ENCODE measurements at regions not wholly inside any gene's neighbourhood (a gene's known extent, or its start where the extent isn't known, plus 50 kb on each side); places are given as distances from the start of the nearest gene placed in this dataset.

- Histone ChIP-seq H3K4me1 (ENCODE audit: control insufficient read depth, insufficient read depth, low read length) (no peaks in the 10 kb centered on the region), H3K27me3 (ENCODE audit: control insufficient read depth, insufficient read depth, low read length) (no peaks in the 10 kb centered on the region), H3K4me3 (ENCODE audit: low read length) (no peak overlapping the region), H3K36me3 (ENCODE audit: control insufficient read depth, insufficient read depth, low read length) (no peaks in the 10 kb centered on the region), H3K27ac (ENCODE audit: low read depth, low read length) (no peak overlapping the region), H3K9ac (ENCODE audit: low read length) (no peak overlapping the region)
Measured at GRCh38 chr3:175879417-175879816, 1020.3 kb downstream of the NAALADL2 start.

- H3K4me1 ChIP-seq (ENCODE audit: control insufficient read depth, insufficient read depth, low read length) = no peaks in the 10 kb centered on the region
- H3K27ac ChIP-seq (ENCODE audit: low read depth, low read length) = no peak overlapping the region
- no peak overlapping the region for H3K4me3 ChIP-seq (ENCODE audit: low read length)
- H3K27me3 ChIP-seq (ENCODE audit: control insufficient read depth, insufficient read depth, low read length) = no peaks in the 10 kb centered on the region
- no peak overlapping the region for H3K9ac ChIP-seq (ENCODE audit: low read length)
- H3K36me3 ChIP-seq (ENCODE audit: control insufficient read depth, insufficient read depth, low read length) = no peaks in the 10 kb centered on the region
Measured at GRCh38 chr3:175869404-175869803, 1010.3 kb downstream of the NAALADL2 start.

DNA sequence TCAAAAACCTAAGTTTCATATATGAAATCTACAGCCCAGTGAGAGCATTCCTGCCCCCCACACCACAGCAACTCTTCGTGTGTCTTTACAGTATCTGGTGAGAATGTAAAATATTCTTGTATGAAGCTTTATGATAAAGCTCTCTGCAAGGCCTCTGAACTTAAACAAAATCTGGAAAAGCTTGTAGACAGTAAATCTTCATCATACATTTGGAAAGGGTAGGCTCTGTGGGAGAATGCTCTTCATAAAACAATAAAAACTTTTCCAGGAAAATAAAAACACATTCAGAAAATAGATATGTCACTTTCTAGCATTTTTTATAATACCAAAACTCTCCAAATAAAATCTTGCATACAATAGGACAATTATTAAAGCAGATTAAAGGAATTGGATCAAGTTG, 1009.5 kb downstream of the NAALADL2 start:
- Histone ChIP-seq H3K36me3 (ENCODE audit: control insufficient read depth, insufficient read depth, low read length) (no peaks in the 10 kb centered on the region), H3K4me3 (ENCODE audit: low read length) (no peak overlapping the region), H3K27me3 (ENCODE audit: control insufficient read depth, insufficient read depth, low read length) (no peaks in the 10 kb centered on the region), H3K27ac (ENCODE audit: low read depth, low read length) (no peak overlapping the region), H3K9ac (ENCODE audit: low read length) (no peak overlapping the region), H3K4me1 (ENCODE audit: control insufficient read depth, insufficient read depth, low read length) (no peaks in the 10 kb centered on the region)

GRCh38 chr3:175865724-175866123, 1006.6 kb downstream of the NAALADL2 start:
- no peaks in the 10 kb centered on the region for H3K27me3 ChIP-seq (ENCODE audit: control insufficient read depth, insufficient read depth, low read length)
- no peak overlapping the region for H3K9ac ChIP-seq (ENCODE audit: low read length)
- H3K27ac ChIP-seq (ENCODE audit: low read depth, low read length) = no peak overlapping the region
- H3K4me3 ChIP-seq (ENCODE audit: low read length) = no peak overlapping the region
- no peaks in the 10 kb centered on the region for H3K36me3 ChIP-seq (ENCODE audit: control insufficient read depth, insufficient read depth, low read length)
- no peaks in the 10 kb centered on the region for H3K4me1 ChIP-seq (ENCODE audit: control insufficient read depth, insufficient read depth, low read length)

- no peaks in the 10 kb centered on the region for H3K27me3 ChIP-seq (ENCODE audit: control insufficient read depth, insufficient read depth, low read length)
- H3K4me3 ChIP-seq (ENCODE audit: low read length) = no peak overlapping the region
- H3K27ac ChIP-seq (ENCODE audit: low read depth, low read length) = no peak overlapping the region
- H3K4me1 ChIP-seq (ENCODE audit: control insufficient read depth, insufficient read depth, low read length) = no peaks in the 10 kb centered on the region
- no peak overlapping the region for H3K9ac ChIP-seq (ENCODE audit: low read length)
- H3K36me3 ChIP-seq (ENCODE audit: control insufficient read depth, insufficient read depth, low read length) = no peaks in the 10 kb centered on the region
Measured at GRCh38 chr3:175861916-175862315, 1002.8 kb downstream of the NAALADL2 start.

Measured in rectal smooth muscle tissue (tissue), 1 donor.